Hepatocyte (in vitro differentiated cells): ENCODE measurements at regions not wholly inside any gene's neighbourhood (a gene's known extent, or its start where the extent isn't known, plus 50 kb on each side); places are given as distances from the start of the nearest gene placed in this dataset.

Experiments
- DNase-seq: peaks from one replicate; pipeline ENCODE4 v3.0.0-alpha.2; 2016; ENCODE audit warnings: low spot score
- H2AFZ ChIP-seq: fragments of 200-600 bp; sonication (generic); 2 replicates; pipeline ENCODE4 v1.6.0; 2016; ENCODE audit warnings: antibody characterized with exemption, mild to moderate bottlenecking
- H3K27ac ChIP-seq: fragments of 200-600 bp; sonication (generic); 2 replicates; pipeline ENCODE4 v1.5.1; 2016; ENCODE audit warnings: mild to moderate bottlenecking
- H3K27me3 ChIP-seq: fragments of 200-600 bp; sonication (generic); 2 replicates; pipeline ENCODE4 v1.6.1; 2016
- H3K36me3 ChIP-seq: fragments of 200-600 bp; sonication (generic); replicated peaks from 2 replicates; pipeline ENCODE4 v1.5.1; 2016; ENCODE audit warnings: low read depth; ENCODE audit not compliant: insufficient read depth
- H3K4me1 ChIP-seq: fragments of 200-600 bp; sonication (generic); 2 replicates; pipeline ENCODE4 v1.5.1; 2016; ENCODE audit warnings: mild to moderate bottlenecking, moderate library complexity; ENCODE audit not compliant: insufficient read depth
- H3K4me2 ChIP-seq: fragments of 200-600 bp; sonication (generic); 2 replicates; pipeline ENCODE4 v1.6.0; 2016
- H3K4me3 ChIP-seq: fragments of 200-600 bp; sonication (generic); 2 replicates; pipeline ENCODE4 v1.5.1; 2016; ENCODE audit warnings: mild to moderate bottlenecking
- H3K79me2 ChIP-seq: fragments of 200-600 bp; sonication (generic); 2 replicates; pipeline ENCODE4 v1.6.0; 2017; ENCODE audit warnings: mild to moderate bottlenecking
- H3K9me2 ChIP-seq: fragments of 200-600 bp; sonication (generic); replicated peaks from 2 replicates; pipeline ENCODE4 v1.6.0; 2017; ENCODE audit warnings: mild to moderate bottlenecking; ENCODE audit not compliant: insufficient read depth
- H3K9me3 ChIP-seq: fragments of 200-600 bp; sonication (generic); 2 replicates; pipeline ENCODE4 v1.5.1; 2016; ENCODE audit warnings: low read depth, mild to moderate bottlenecking
- H4K20me1 ChIP-seq: fragments of 200-600 bp; sonication (generic); 2 replicates; pipeline ENCODE4 v1.6.0; 2016; ENCODE audit warnings: mild to moderate bottlenecking; ENCODE audit not compliant: insufficient read depth, poor library complexity, severe bottlenecking
- EZH2 ChIP-seq: fragments of 200-600 bp; sonication (generic); IDR thresholded peaks from 2 replicates; pipeline ENCODE4 v1.6.1; 2016; ENCODE audit warnings: antibody characterized with exemption, mild to moderate bottlenecking, borderline replicate concordance
- EZH2phosphoT487 ChIP-seq: fragments of 200-600 bp; sonication (generic); IDR thresholded peaks from one replicate; pipeline ENCODE4 v1.6.1; 2018; ENCODE audit warnings: antibody characterized with exemption, mild to moderate bottlenecking, low read depth, moderate library complexity; ENCODE audit not compliant: unreplicated experiment, severe bottlenecking
- WGBS: methylation state at CpG from one replicate; pipeline ENCODE4 v1.1.6; 2016; ENCODE audit warnings: low lambda C conversion rate; ENCODE audit errors: missing lambda C conversion rate; 5-methylcytosine and 5-hydroxymethylcytosine counted together
- TF ChIP-seq, protein P1 (sequence below): fragments of 200-600 bp; sonication (generic); IDR thresholded peaks from 2 replicates; pipeline ENCODE4 v1.5.1; 2016; ENCODE audit warnings: antibody characterized with exemption, mild to moderate bottlenecking; ENCODE audit not compliant: poor library complexity

DNA sequence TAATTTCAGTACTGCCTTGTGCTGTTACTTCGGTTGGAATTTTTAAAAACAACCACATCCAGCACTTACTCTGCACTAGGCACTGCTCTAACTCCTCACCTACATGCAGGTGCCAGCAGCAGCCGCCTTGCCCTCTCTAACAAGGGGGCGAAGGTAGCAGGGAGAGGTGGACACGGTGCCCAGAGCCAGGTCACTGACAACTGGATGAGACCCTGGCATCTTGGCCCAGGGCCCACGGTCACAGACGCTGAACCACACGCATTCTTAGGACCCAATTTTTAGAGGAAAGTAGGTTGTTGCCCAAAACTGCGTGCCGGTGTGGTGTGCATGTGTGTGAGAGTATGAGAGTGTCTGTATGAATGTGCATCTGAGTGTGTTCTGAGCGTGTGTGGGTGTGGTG lies 63.4 kb upstream of the GATA2 start:
- Histone ChIP-seq H3K27ac (no peak overlapping the region), H3K4me1 (no peaks in the 10 kb centered on the region), H3K9me3 (no peaks in the 10 kb centered on the region), H3K4me3 (no peak overlapping the region), H3K27me3 (peaks cover 21% of the 10 kb centered on the region), H3K79me2 (no peaks in the 10 kb centered on the region), H3K36me3 (no peaks in the 10 kb centered on the region), H4K20me1 (no peaks in the 10 kb centered on the region), H3K9me2 (no peaks in the 10 kb centered on the region), H2AFZ (no peak overlapping the region), H3K4me2 (no peak overlapping the region)
- WGBS: 91% methylated on average over 10 of the region's 10 CpGs
- TF ChIP-seq, protein P1, sequence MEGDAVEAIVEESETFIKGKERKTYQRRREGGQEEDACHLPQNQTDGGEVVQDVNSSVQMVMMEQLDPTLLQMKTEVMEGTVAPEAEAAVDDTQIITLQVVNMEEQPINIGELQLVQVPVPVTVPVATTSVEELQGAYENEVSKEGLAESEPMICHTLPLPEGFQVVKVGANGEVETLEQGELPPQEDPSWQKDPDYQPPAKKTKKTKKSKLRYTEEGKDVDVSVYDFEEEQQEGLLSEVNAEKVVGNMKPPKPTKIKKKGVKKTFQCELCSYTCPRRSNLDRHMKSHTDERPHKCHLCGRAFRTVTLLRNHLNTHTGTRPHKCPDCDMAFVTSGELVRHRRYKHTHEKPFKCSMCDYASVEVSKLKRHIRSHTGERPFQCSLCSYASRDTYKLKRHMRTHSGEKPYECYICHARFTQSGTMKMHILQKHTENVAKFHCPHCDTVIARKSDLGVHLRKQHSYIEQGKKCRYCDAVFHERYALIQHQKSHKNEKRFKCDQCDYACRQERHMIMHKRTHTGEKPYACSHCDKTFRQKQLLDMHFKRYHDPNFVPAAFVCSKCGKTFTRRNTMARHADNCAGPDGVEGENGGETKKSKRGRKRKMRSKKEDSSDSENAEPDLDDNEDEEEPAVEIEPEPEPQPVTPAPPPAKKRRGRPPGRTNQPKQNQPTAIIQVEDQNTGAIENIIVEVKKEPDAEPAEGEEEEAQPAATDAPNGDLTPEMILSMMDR: no peak
- TF ChIP-seq EZH2phosphoT487: no peak
- TF ChIP-seq EZH2: no peak
- no peak for DNase-seq

DNA sequence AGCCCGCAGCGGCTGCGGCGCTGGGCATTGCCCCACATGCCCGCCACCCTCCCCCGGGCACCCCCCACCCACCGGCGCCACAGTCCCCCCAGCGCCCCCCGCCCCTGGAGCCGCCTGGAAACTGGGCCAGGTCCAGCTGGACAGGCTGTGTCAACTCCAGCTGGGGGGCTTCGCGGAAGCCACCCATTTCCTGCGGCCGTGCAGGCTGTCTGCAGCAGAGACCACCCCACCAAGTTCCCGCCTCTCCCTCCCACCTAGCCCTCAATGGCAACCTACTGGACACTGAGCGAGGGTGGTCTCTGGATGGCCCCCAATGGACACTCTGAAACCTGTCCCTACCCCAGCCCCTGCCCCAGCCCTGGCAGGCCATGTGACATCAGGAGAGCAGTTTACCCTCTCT lies 62.8 kb upstream of the GATA2 start:
- Histone ChIP-seq H3K27ac (no peak overlapping the region), H3K9me2 (no peaks in the 10 kb centered on the region), H2AFZ (no peak overlapping the region), H3K4me1 (no peaks in the 10 kb centered on the region), H3K9me3 (no peaks in the 10 kb centered on the region), H3K36me3 (no peaks in the 10 kb centered on the region), H3K79me2 (no peaks in the 10 kb centered on the region), H4K20me1 (no peaks in the 10 kb centered on the region), H3K4me2 (no peak overlapping the region), H3K27me3 (peaks cover 21% of the 10 kb centered on the region), H3K4me3 (no peak overlapping the region)
- no peak for TF ChIP-seq EZH2
- TF ChIP-seq EZH2phosphoT487: no peak
- TF ChIP-seq, protein P1: no peak
- DNase-seq: no peak
- 92% methylated on average over 6 of the region's 17 CpGs for WGBS

DNA sequence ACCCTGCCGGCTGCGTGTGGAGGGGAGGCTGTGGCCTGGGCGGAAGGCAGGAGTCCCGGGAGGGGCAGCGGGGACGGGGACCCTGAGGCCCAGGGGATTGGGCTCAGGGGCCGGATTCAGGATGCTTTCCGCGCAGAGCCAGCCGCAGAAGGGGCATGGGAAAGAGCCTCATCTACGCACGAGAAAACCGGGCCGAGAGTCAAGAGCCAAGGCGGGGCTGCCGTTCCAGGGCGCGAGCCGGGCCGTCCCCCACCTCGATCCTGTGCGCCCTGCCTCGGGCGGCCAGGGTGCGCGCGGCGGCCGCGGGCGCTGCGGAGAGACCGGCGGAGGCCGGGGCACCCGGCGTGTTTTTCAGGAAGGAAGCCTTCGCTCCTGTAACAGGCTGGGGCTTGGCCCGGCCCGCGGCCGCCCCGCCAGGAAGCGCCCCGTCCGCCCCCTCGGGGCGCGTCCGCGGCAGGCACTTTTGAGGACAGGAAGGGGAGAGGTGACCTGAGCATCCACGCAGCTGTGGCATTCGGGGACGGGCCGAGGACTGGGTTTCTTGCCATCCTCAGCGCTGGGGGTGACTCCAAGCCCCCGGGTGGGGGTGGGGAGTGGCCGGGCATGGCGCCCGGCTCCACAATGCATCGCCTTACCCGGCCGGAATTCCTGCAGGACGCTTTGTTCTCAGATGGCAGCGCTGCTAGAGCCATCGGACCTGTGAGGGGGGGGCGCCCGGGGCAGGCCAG lies 62.3 kb upstream of the GATA2 start:
- H3K9me3 ChIP-seq: no peaks in the 10 kb centered on the region
- peaks cover 21% of the 10 kb centered on the region for H3K27me3 ChIP-seq
- H4K20me1 ChIP-seq: no peaks in the 10 kb centered on the region
- H3K4me3 ChIP-seq: no peak overlapping the region
- 21% methylated on average over 42 of the region's 68 CpGs for WGBS
- no peak overlapping the region for H3K27ac ChIP-seq
- no peak for DNase-seq
- TF ChIP-seq, protein P1: no peak
- TF ChIP-seq EZH2: no peak
- TF ChIP-seq EZH2phosphoT487: peak; percentile 43
- no peaks in the 10 kb centered on the region for H3K9me2 ChIP-seq
- H3K79me2 ChIP-seq: no peaks in the 10 kb centered on the region
- H3K4me2 ChIP-seq: peak overlapping the region; percentile 60
- no peaks in the 10 kb centered on the region for H3K36me3 ChIP-seq
- H2AFZ ChIP-seq: no peak overlapping the region
- H3K4me1 ChIP-seq: no peaks in the 10 kb centered on the region
